Vagina (tissue), 2 donors: ENCODE measurements at regions not wholly inside any gene's neighbourhood (a gene's known extent, or its start where the extent isn't known, plus 50 kb on each side); places are given as distances from the start of the nearest gene placed in this dataset.

ENCODE experiments used
- CTCF ChIP-seq, 3 experiments: fragments of 450-650 bp in 2 of 3; fragments of 200-600 bp in 1 of 3; sonication (generic) in 1 of 3; IDR thresholded peaks; one replicate each; pipeline ENCODE4 v1.5.1; 2017 to 2019; ENCODE audit warnings: antibody characterized with exemption in 3 of 3, mild to moderate bottlenecking in 2 of 3, moderate library complexity in 2 of 3
- POLR2A ChIP-seq, 2 donors: fragments of 450-650 bp; IDR thresholded peaks; one replicate each; pipeline ENCODE4 v1.6.1; 2017; ENCODE audit warnings: antibody characterized with exemption in 2 of 2, mild to moderate bottlenecking in 2 of 2, moderate library complexity in 2 of 2
- POLR2AphosphoS5 ChIP-seq, 2 donors: sonication (generic); formaldehyde crosslinking; IDR thresholded peaks; one replicate each; pipeline ENCODE4 v1.9.0; 2017; ENCODE audit warnings: antibody characterized with exemption in 2 of 2, mild to moderate bottlenecking in 2 of 2, low read depth in 1 of 2; ENCODE audit not compliant: insufficient read depth in 1 of 2

GRCh38 chr13:84749126-84749525 lies 866.9 kb upstream of the SLITRK1 start:
- TF ChIP-seq CTCF (IDR thresholded peaks at IDR 0.05) (no peak), POLR2A (IDR thresholded peaks at IDR 0.05) (no peak), POLR2AphosphoS5 (IDR thresholded peaks at IDR 0.05; ENCODE audit: insufficient read depth in 1 of 2, low read depth in 1 of 2) (no peak)
